ENCODE measurements at regions not wholly inside any gene's neighbourhood (a gene's known extent, or its start where the extent isn't known, plus 50 kb on each side); places are given as distances from the start of the nearest gene placed in this dataset.

DNA sequence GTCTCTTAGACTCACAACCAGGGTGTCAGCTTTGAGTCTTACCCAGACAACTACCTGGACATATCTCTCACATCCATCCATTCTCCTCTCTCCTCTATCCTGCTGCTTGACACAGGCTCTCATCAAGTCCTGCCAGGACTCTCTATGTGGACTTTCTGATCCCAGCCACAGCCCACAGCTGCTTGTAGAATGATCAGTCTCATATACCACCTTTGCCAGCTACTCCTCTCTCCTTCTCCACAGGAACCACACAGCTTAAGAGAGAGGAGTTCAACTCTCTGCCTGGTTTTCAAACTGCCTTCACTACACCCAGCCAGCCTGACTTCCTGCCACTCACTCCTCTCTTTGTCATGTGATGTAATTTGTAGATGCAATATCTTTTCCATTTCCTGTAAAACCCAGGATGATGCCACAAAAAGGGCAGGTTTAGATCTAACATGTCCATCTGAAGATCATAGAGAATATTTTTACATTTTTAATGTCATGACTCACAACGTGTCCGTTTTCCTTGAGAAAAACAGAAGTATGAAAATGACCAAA is 154.0 kb downstream of the RAB11FIP2 start (continued):
- TF ChIP-seq RAD51 (IDR thresholded peaks at IDR 0.05) (no peak), STAT3 (IDR thresholded peaks at IDR 0.05; ENCODE audit: low read depth, low read length) (no peak), IRF5 (IDR thresholded peaks at IDR 0.05; ENCODE audit: borderline replicate concordance) (no peak), ZBED1 (IDR thresholded peaks at IDR 0.05; ENCODE audit: borderline replicate concordance) (no peak)
- TF ChIP-seq, protein P1, sequence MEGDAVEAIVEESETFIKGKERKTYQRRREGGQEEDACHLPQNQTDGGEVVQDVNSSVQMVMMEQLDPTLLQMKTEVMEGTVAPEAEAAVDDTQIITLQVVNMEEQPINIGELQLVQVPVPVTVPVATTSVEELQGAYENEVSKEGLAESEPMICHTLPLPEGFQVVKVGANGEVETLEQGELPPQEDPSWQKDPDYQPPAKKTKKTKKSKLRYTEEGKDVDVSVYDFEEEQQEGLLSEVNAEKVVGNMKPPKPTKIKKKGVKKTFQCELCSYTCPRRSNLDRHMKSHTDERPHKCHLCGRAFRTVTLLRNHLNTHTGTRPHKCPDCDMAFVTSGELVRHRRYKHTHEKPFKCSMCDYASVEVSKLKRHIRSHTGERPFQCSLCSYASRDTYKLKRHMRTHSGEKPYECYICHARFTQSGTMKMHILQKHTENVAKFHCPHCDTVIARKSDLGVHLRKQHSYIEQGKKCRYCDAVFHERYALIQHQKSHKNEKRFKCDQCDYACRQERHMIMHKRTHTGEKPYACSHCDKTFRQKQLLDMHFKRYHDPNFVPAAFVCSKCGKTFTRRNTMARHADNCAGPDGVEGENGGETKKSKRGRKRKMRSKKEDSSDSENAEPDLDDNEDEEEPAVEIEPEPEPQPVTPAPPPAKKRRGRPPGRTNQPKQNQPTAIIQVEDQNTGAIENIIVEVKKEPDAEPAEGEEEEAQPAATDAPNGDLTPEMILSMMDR (IDR thresholded peaks at IDR 0.05 in 2 of 3, conservative IDR thresholded peaks at IDR 0.05 in 1 of 3; ENCODE audit: control insufficient read depth in 2 of 3, extremely low read depth in 1 of 3, insufficient read depth in 1 of 3, low read depth in 3 of 3, low read length in 3 of 3) = no peak

GRCh38 chr10:117894339-117894738 is 152.4 kb downstream of the RAB11FIP2 start:
- FAIRE-seq = no peak
- Histone ChIP-seq H3K27me3 (replicated peaks in 1 of 2; ENCODE audit: control insufficient read depth in 2 of 2, insufficient read depth in 2 of 2, low read length in 1 of 2) (no peaks in the 10 kb centered on the region), H4K20me1 (ENCODE audit: control insufficient read depth, insufficient read depth) (no peaks in the 10 kb centered on the region), H3K9me3 (replicated peaks; ENCODE audit: control insufficient read depth, insufficient read depth, low read length) (no peaks in the 10 kb centered on the region; the same call in 2 of the 3 replicates), H2AFZ (ENCODE audit: control insufficient read depth, low read depth, low read length) (no peak overlapping the region), H3K4me3 (no peak overlapping the region), H3K4me1 (ENCODE audit: control insufficient read depth, insufficient read depth, low read length) (no peaks in the 10 kb centered on the region), H3K36me3 (ENCODE audit: control insufficient read depth in 2 of 2, insufficient read depth in 2 of 2, low read length in 1 of 2) (no peaks in the 10 kb centered on the region), H3K79me2 (ENCODE audit: control insufficient read depth, insufficient read depth, low read length) (no peaks in the 10 kb centered on the region), H3K4me2 (ENCODE audit: control insufficient read depth, insufficient read depth) (no peak overlapping the region), H3K27ac (ENCODE audit: control insufficient read depth, insufficient read depth) (no peak overlapping the region), H3K9ac (ENCODE audit: control insufficient read depth, insufficient read depth, low read length) (no peak overlapping the region)
- in situ Hi-C loops (cut with MboI) = no loop called here
- TF ChIP-seq GABPA (IDR thresholded peaks at IDR 0.05; ENCODE audit: low read depth) = no peak
- TF ChIP-seq PML (IDR thresholded peaks at IDR 0.05; ENCODE audit: low read length) = no peak
- no peak for TF ChIP-seq TARDBP (IDR thresholded peaks at IDR 0.05; ENCODE audit: borderline replicate concordance)
- no peak for TF ChIP-seq EP300 (IDR thresholded peaks at IDR 0.05; ENCODE audit: borderline replicate concordance in 1 of 2, control insufficient read depth in 1 of 2, low read depth in 2 of 2, low read length in 2 of 2)
- TF ChIP-seq ETV6 (conservative IDR thresholded peaks at IDR 0.05 in 1 of 2, IDR thresholded peaks at IDR 0.05 in 1 of 2; ENCODE audit: borderline replicate concordance in 1 of 2, low read depth in 1 of 2) = no peak
- no peak for TF ChIP-seq JUND (IDR thresholded peaks at IDR 0.05; ENCODE audit: low read depth, low read length)
- no peak for TF ChIP-seq POLR2AphosphoS2 (IDR thresholded peaks at IDR 0.05; ENCODE audit: low read depth, low read length)
- TF ChIP-seq JUNB (IDR thresholded peaks at IDR 0.05) = no peak
- no peak for TF ChIP-seq ZBTB33 (IDR thresholded peaks at IDR 0.05)
- TF ChIP-seq MYB (IDR thresholded peaks at IDR 0.05; ENCODE audit: borderline replicate concordance, low read depth, low read length) = no peak
- no peak for TF ChIP-seq BHLHE40 (IDR thresholded peaks at IDR 0.05; ENCODE audit: borderline replicate concordance in 1 of 2, low read depth in 2 of 2, low read length in 1 of 2)
- no peak for TF ChIP-seq ZSCAN29 (IDR thresholded peaks at IDR 0.05)
- no peak for TF ChIP-seq ZNF24 (IDR thresholded peaks at IDR 0.05)
- RAD21 ChIA-PET (ENCODE audit: unreplicated experiment) = no interaction called here
- no peak for DNase-seq (ENCODE audit: low read depth, low spot score)
- 0% methylated on average over 3 of the region's 3 CpGs for WGBS (ENCODE audit: insufficient coverage, insufficient replicate concordance, low lambda C conversion rate, missing lambda C conversion rate)
- no peak for ATAC-seq
- BruUV-seq (replicated peaks) = no TSS peak
- CTCF ChIA-PET = no interaction called here
- POLR2A ChIA-PET = no interaction called here
- intact Hi-C loops (cut with micrococcal nuclease; ENCODE audit: unreplicated experiment) = no loop called here
- SMC1A ChIA-PET (ENCODE audit: uncharacterized antibody, unreplicated experiment) = interaction anchor here (0.6 kb wide), 1 partner anchor 177 kb away, joined by 3 read pairs; no protein-coding TSS in a partner anchor

All from GM12878 (cell line).